Hematopoietic multipotent progenitor cell (in vitro differentiated cells): ENCODE measurements at regions not wholly inside any gene's neighbourhood (a gene's known extent, or its start where the extent isn't known, plus 50 kb on each side); places are given as distances from the start of the nearest gene placed in this dataset.
A peak's percentile ranks its signal among the peaks of the same experiment; 100 is the strongest.

Source experiments
- DNase-seq, 3 donors: peaks; one replicate each; pipeline ENCODE4 v3.0.0-alpha.2; 2011 to 2015; ENCODE audit warnings: low read depth in 2 of 3, low spot score in 2 of 3

GRCh38 chr9:73543727-73544126 lies 392.1 kb downstream of the ANXA1 start:
- no peak for DNase-seq

- DNase-seq, result no peak
Measured at GRCh38 chr9:73548201-73548600, 396.5 kb downstream of the ANXA1 start.

- no peak for DNase-seq
Measured at GRCh38 chr9:73549991-73550390, 398.3 kb downstream of the ANXA1 start.

- DNase-seq, result no peak
Measured at GRCh38 chr9:73553295-73553694, 401.6 kb downstream of the ANXA1 start.

- DNase-seq, result no peak
Measured at GRCh38 chr9:73558471-73558870, 406.8 kb downstream of the ANXA1 start.

- no peak for DNase-seq
Measured at GRCh38 chr9:73565026-73565425, 413.4 kb downstream of the ANXA1 start.

- peak in 2 of 3 donors; percentile 4 to 7 for DNase-seq
Measured at GRCh38 chr9:73565833-73566465, 414.3 kb downstream of the ANXA1 start.

- no peak for DNase-seq
Measured at GRCh38 chr9:73566627-73567026, 415.0 kb downstream of the ANXA1 start.

GRCh38 chr9:73573235-73573634 lies 421.6 kb downstream of the ANXA1 start:
- no peak for DNase-seq

- DNase-seq, result no peak
Measured at GRCh38 chr9:73575101-73576060, 423.7 kb downstream of the ANXA1 start.

- no peak for DNase-seq
Measured at GRCh38 chr9:73577848-73578247, 426.2 kb downstream of the ANXA1 start.

GRCh38 chr9:73579823-73580222 lies 428.2 kb downstream of the ANXA1 start:
- no peak for DNase-seq

GRCh38 chr9:73583576-73583975 lies 431.9 kb downstream of the ANXA1 start:
- no peak for DNase-seq

- no peak for DNase-seq
Measured at GRCh38 chr9:73595036-73595545, 443.4 kb downstream of the ANXA1 start.

GRCh38 chr9:73596321-73596720 lies 444.7 kb downstream of the ANXA1 start:
- DNase-seq, result no peak

GRCh38 chr9:73597039-73597438 lies 445.4 kb downstream of the ANXA1 start:
- no peak for DNase-seq

GRCh38 chr9:73597771-73598170 lies 446.1 kb downstream of the ANXA1 start:
- DNase-seq, result no peak

GRCh38 chr9:73609381-73609780 lies 457.7 kb downstream of the ANXA1 start:
- no peak for DNase-seq

GRCh38 chr9:73611032-73611431 lies 459.4 kb downstream of the ANXA1 start:
- no peak for DNase-seq

GRCh38 chr9:73613092-73613701 lies 461.5 kb downstream of the ANXA1 start:
- no peak for DNase-seq

- DNase-seq, result no peak
Measured at GRCh38 chr9:73615557-73615956, 463.9 kb downstream of the ANXA1 start.
